K562 (cell line): ENCODE measurements at regions not wholly inside any gene's neighbourhood (a gene's known extent, or its start where the extent isn't known, plus 50 kb on each side); places are given as distances from the start of the nearest gene placed in this dataset.

Experiments used
- CHD7 ChIP-seq: fragments of 200-600 bp; sonication (generic); IDR thresholded peaks from one replicate; pipeline ENCODE4 v1.6.1; 2012; ENCODE audit warnings: mild to moderate bottlenecking, low read depth, low read length, inconsistent platforms
- GABPB2 ChIP-seq: fragments of 250-450 bp; sonication (Bioruptor Pico); conservative IDR thresholded peaks from 2 replicates; pipeline ENCODE4 v1.5.1; 2021; ENCODE audit warnings: mild to moderate bottlenecking
- NFIC ChIP-seq: fragments of 450-650 bp; IDR thresholded peaks from 2 replicates; pipeline ENCODE4 v1.6.1; 2017; ENCODE audit warnings: mild to moderate bottlenecking, inconsistent platforms
- SMARCC2 ChIP-seq: fragments of 450-650 bp; IDR thresholded peaks from 2 replicates; pipeline ENCODE4 v1.6.1; 2017; ENCODE audit warnings: antibody characterized with exemption, moderate library complexity, mild to moderate bottlenecking, low read depth

DNA sequence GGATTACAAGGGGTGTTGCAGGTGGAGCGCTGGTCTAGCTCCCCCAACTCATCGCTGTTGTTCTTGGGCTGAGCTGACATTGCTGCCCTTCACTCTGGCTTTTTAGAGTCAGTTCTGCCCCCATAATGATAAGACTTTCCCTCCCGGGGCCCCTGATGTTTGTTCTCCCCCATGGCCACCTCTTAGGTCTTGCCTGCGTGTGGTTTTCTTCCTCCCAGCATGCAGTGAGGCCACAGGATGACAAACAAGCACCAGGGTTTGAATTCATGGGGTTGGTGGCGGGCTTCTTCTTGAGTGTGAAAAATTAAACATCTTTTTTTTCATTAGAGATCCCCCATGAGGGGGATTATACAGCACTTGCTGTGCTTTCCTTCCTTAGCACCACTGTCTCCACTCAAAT is 74.1 kb downstream of the CTAGE1 start (continued):
- TF ChIP-seq CHD7 = no peak
- no peak for TF ChIP-seq GABPB2 (CRISPR knock-in tag)
- no peak for TF ChIP-seq SMARCC2
- no peak for TF ChIP-seq NFIC
- TF ChIP-seq, all 486 proteins: peak for 0
